NB4 (cell line): ENCODE measurements at regions not wholly inside any gene's neighbourhood (a gene's known extent, or its start where the extent isn't known, plus 50 kb on each side); places are given as distances from the start of the nearest gene placed in this dataset.

ENCODE experiments used
- CTCF ChIP-seq: IDR thresholded peaks from one replicate; pipeline ENCODE4 v1.5.1; 2012; ENCODE audit warnings: low read depth, low read length
- MYC ChIP-seq: IDR thresholded peaks from 2 replicates; pipeline ENCODE4 v1.6.1; 2011; ENCODE audit warnings: low read depth, low read length
- POLR2A ChIP-seq: IDR thresholded peaks from 2 replicates; pipeline ENCODE4 v1.6.1; 2011; ENCODE audit warnings: mild to moderate bottlenecking; ENCODE audit not compliant: insufficient read length; ENCODE audit errors: extremely low read depth
- TF ChIP-seq, protein P1 (sequence below): IDR thresholded peaks from 2 replicates; pipeline ENCODE4 v1.6.1; 2011; ENCODE audit warnings: low read depth, low read length

GRCh38 chr9:16033921-16034691 is 481.3 kb downstream of the CCDC171 start:
- TF ChIP-seq CTCF: no peak
- TF ChIP-seq POLR2A: no peak
- TF ChIP-seq MYC: no peak
- TF ChIP-seq, protein P1, sequence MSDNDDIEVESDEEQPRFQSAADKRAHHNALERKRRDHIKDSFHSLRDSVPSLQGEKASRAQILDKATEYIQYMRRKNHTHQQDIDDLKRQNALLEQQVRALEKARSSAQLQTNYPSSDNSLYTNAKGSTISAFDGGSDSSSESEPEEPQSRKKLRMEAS: no peak
